ACC112 (cell line): ENCODE measurements at regions not wholly inside any gene's neighbourhood (a gene's known extent, or its start where the extent isn't known, plus 50 kb on each side); places are given as distances from the start of the nearest gene placed in this dataset.

Source experiments
- H2AFZ ChIP-seq: fragments of 200-600 bp; sonication (generic); one replicate; pipeline ENCODE4 v1.6.0; 2017; ENCODE audit warnings: antibody characterized with exemption, low read length; ENCODE audit not compliant: unreplicated experiment
- H3K27ac ChIP-seq: fragments of 200-600 bp; sonication (generic); 2 replicates; pipeline ENCODE4 v1.5.1; 2014; ENCODE audit warnings: low read depth, mild to moderate bottlenecking, antibody characterized with exemption, low read length, moderate library complexity
- H3K27me3 ChIP-seq: fragments of 200-600 bp; sonication (generic); 2 replicates; pipeline ENCODE4 v1.6.1; 2014; ENCODE audit warnings: mild to moderate bottlenecking, antibody characterized with exemption, low read length, moderate library complexity, mixed read lengths; ENCODE audit not compliant: insufficient read depth
- H3K36me3 ChIP-seq: fragments of 200-600 bp; sonication (generic); 2 replicates; pipeline ENCODE4 v1.6.1; 2016; ENCODE audit warnings: mild to moderate bottlenecking, antibody characterized with exemption, low read length, moderate library complexity, mixed read lengths; ENCODE audit not compliant: insufficient read depth
- H3K4me1 ChIP-seq: fragments of 200-600 bp; sonication (generic); one replicate; pipeline ENCODE4 v1.6.1; 2016; ENCODE audit warnings: low read length, mixed read lengths; ENCODE audit not compliant: insufficient read depth, unreplicated experiment, control insufficient read depth
- H3K4me3 ChIP-seq: fragments of 200-600 bp; sonication (generic); 2 replicates; pipeline ENCODE4 v1.5.1; 2014; ENCODE audit warnings: mild to moderate bottlenecking, low read depth, low read length
- H3K79me2 ChIP-seq: fragments of 200-600 bp; sonication (generic); one replicate; pipeline ENCODE4 v1.6.0; 2016; ENCODE audit warnings: low read length; ENCODE audit not compliant: control insufficient read depth, unreplicated experiment, insufficient read depth

GRCh38 chr9:14031810-14032209, 282.1 kb downstream of the NFIB start:
- Histone ChIP-seq H3K4me1 (peaks cover 4% of the 10 kb centered on the region), H3K79me2 (no peaks in the 10 kb centered on the region), H3K27ac (no peak overlapping the region), H3K36me3 (no peaks in the 10 kb centered on the region), H3K4me3 (no peak overlapping the region), H3K27me3 (0 out of 2 replicates have a peak, but pooled peaks cover 4% of the 10 kb centered on the region), H2AFZ (no peak overlapping the region)

- H3K27ac ChIP-seq = peak overlapping the region; percentile 16
- H3K27me3 ChIP-seq = peaks cover 10% of the 10 kb centered on the region
- H3K79me2 ChIP-seq = no peaks in the 10 kb centered on the region
- peak overlapping the region; percentile 98 for H2AFZ ChIP-seq
- H3K36me3 ChIP-seq = no peaks in the 10 kb centered on the region
- H3K4me1 ChIP-seq = peaks cover 4% of the 10 kb centered on the region
- H3K4me3 ChIP-seq = no peak overlapping the region; the same call in 1 of the 2 replicates
These were observed 282.9 kb downstream of the NFIB start for GRCh38 chr9:14031060-14031414.

- H3K4me3 ChIP-seq = peak overlapping the region; percentile 48
These were observed 283.4 kb downstream of the NFIB start for GRCh38 chr9:14030375-14031059.

GRCh38 chr9:14029806-14030374, 284.1 kb downstream of the NFIB start:
- Histone ChIP-seq H3K4me1 (peaks cover 4% of the 10 kb centered on the region), H3K4me3 (peak overlapping the region; percentile 48), H3K27me3 (peaks cover 17% of the 10 kb centered on the region), H3K36me3 (no peaks in the 10 kb centered on the region), H2AFZ (peak overlapping the region; percentile 98), H3K79me2 (no peaks in the 10 kb centered on the region), H3K27ac (peak overlapping the region; percentile 16)

More at GRCh38 chr9:14030375-14031059, 283.4 kb downstream of the NFIB start:
- Histone ChIP-seq H3K79me2 (no peaks in the 10 kb centered on the region), H3K27ac (peak overlapping the region; percentile 16), H3K4me1 (peaks cover 4% of the 10 kb centered on the region), H2AFZ (peak overlapping the region; percentile 98), H3K36me3 (no peaks in the 10 kb centered on the region), H3K27me3 (peaks cover 14% of the 10 kb centered on the region)

GRCh38 chr9:14027116-14027800, 286.7 kb downstream of the NFIB start:
- Histone ChIP-seq H3K4me3 (no peak overlapping the region), H3K27me3 (peaks cover 17% of the 10 kb centered on the region), H3K79me2 (no peaks in the 10 kb centered on the region), H2AFZ (no peak overlapping the region), H3K36me3 (no peaks in the 10 kb centered on the region), H3K4me1 (peaks cover 4% of the 10 kb centered on the region), H3K27ac (no peak overlapping the region)

- Histone ChIP-seq H3K79me2 (no peaks in the 10 kb centered on the region), H3K4me3 (no peak overlapping the region), H2AFZ (no peak overlapping the region), H3K4me1 (peaks cover 4% of the 10 kb centered on the region), H3K27me3 (peaks cover 17% of the 10 kb centered on the region), H3K27ac (no peak overlapping the region), H3K36me3 (no peaks in the 10 kb centered on the region)
These were observed 288.2 kb downstream of the NFIB start for GRCh38 chr9:14025741-14026140.

GRCh38 chr9:14023285-14023684, 290.7 kb downstream of the NFIB start:
- no peak overlapping the region for H3K27ac ChIP-seq
- H3K4me1 ChIP-seq = no peaks in the 10 kb centered on the region
- H2AFZ ChIP-seq = no peak overlapping the region
- H3K4me3 ChIP-seq = no peak overlapping the region
- H3K36me3 ChIP-seq = no peaks in the 10 kb centered on the region
- H3K27me3 ChIP-seq = peaks cover 33% of the 10 kb centered on the region
- H3K79me2 ChIP-seq = no peaks in the 10 kb centered on the region

- Histone ChIP-seq H3K4me1 (peaks cover 6% of the 10 kb centered on the region), H3K27ac (no peak overlapping the region), H3K36me3 (no peaks in the 10 kb centered on the region), H3K27me3 (peaks cover 31% of the 10 kb centered on the region), H2AFZ (no peak overlapping the region), H3K79me2 (no peaks in the 10 kb centered on the region), H3K4me3 (no peak overlapping the region)
These were observed 291.9 kb downstream of the NFIB start for GRCh38 chr9:14021871-14022525.

GRCh38 chr9:14018081-14018480, 295.9 kb downstream of the NFIB start:
- no peak overlapping the region for H3K4me3 ChIP-seq

GRCh38 chr9:14014744-14015143, 299.2 kb downstream of the NFIB start:
- no peak overlapping the region for H3K27ac ChIP-seq
- peaks cover 6% of the 10 kb centered on the region for H3K4me1 ChIP-seq
- no peak overlapping the region for H3K4me3 ChIP-seq
- H3K27me3 ChIP-seq = peaks cover 17% of the 10 kb centered on the region
- no peaks in the 10 kb centered on the region for H3K79me2 ChIP-seq
- no peak overlapping the region for H2AFZ ChIP-seq
- no peaks in the 10 kb centered on the region for H3K36me3 ChIP-seq

More at GRCh38 chr9:14018081-14018480, 295.9 kb downstream of the NFIB start:
- Histone ChIP-seq H3K36me3 (no peaks in the 10 kb centered on the region), H3K27ac (no peak overlapping the region), H3K27me3 (peaks cover 21% of the 10 kb centered on the region), H2AFZ (no peak overlapping the region), H3K79me2 (no peaks in the 10 kb centered on the region), H3K4me1 (peaks cover 6% of the 10 kb centered on the region)
